HUES64 (cell line): ENCODE measurements at regions not wholly inside any gene's neighbourhood (a gene's known extent, or its start where the extent isn't known, plus 50 kb on each side); places are given as distances from the start of the nearest gene placed in this dataset.
"Not testable (repeated sequence)": the region's sequence is repeated elsewhere in the genome, so short reads cannot be mapped to it uniquely, and the experiment has no call there.

Experiments used
- H3K27ac ChIP-seq: 2 replicates; pipeline ENCODE4 v1.7.0; 2013; ENCODE audit warnings: low read depth, low read length, inconsistent platforms
- H3K27me3 ChIP-seq: 2 replicates; pipeline ENCODE4 v1.6.1; 2013; ENCODE audit warnings: mild to moderate bottlenecking, low read length; ENCODE audit not compliant: insufficient read depth
- H3K36me3 ChIP-seq: 2 replicates; pipeline ENCODE4 v1.6.1; 2013; ENCODE audit warnings: mild to moderate bottlenecking, low read length; ENCODE audit not compliant: insufficient read depth
- H3K4me1 ChIP-seq: 2 replicates; pipeline ENCODE4 v1.6.1; 2013; ENCODE audit warnings: mild to moderate bottlenecking, low read length, moderate library complexity; ENCODE audit not compliant: insufficient read depth
- H3K4me3 ChIP-seq: 2 replicates; pipeline ENCODE4 v1.5.1; 2013; ENCODE audit warnings: mild to moderate bottlenecking, low read length, moderate library complexity
- H3K9ac ChIP-seq: 2 replicates; pipeline ENCODE4 v1.6.1; 2013; ENCODE audit warnings: mild to moderate bottlenecking, low read depth, low read length
- H3K9me3 ChIP-seq: 2 replicates; pipeline ENCODE4 v1.6.1; 2013; ENCODE audit warnings: low read depth, low read length; ENCODE audit not compliant: insufficient read depth
- WGBS: fragments of 150-250, 120-280 bp; methylation state at CpG from one replicate; pipeline ENCODE4 v1.1.7; 2013; ENCODE audit warnings: missing lambda C conversion rate; 5-methylcytosine and 5-hydroxymethylcytosine counted together

DNA sequence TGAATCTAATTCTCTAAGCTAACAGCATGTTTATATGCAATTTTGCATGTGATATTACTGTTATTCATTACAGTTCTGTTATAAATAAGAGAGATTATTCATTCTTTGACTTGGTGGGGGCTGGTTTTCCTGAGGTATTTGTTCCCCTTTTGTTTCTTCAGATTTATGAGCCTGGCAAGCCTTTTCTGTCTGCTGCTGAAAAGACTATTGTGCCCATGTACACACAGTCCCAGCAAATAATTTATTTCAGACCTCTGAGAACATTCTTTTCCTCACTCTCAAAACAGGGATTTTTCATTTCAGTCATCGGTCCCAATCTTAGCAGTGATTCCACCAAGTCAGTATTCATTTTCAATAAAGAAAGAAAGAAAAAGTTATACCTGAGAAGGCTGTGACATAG, 716.8 kb downstream of the NSUN3 start:
- no CpG with 5 or more reads among the region's 1 CpG for WGBS
- H3K4me1 ChIP-seq = no peaks in the 10 kb centered on the region
- H3K4me3 ChIP-seq = no peak overlapping the region
- H3K9me3 ChIP-seq = no peaks in the 10 kb centered on the region
- H3K27ac ChIP-seq = no peak overlapping the region
- H3K9ac ChIP-seq = no peak overlapping the region
- H3K27me3 ChIP-seq = no peaks in the 10 kb centered on the region
- H3K36me3 ChIP-seq = no peaks in the 10 kb centered on the region

DNA sequence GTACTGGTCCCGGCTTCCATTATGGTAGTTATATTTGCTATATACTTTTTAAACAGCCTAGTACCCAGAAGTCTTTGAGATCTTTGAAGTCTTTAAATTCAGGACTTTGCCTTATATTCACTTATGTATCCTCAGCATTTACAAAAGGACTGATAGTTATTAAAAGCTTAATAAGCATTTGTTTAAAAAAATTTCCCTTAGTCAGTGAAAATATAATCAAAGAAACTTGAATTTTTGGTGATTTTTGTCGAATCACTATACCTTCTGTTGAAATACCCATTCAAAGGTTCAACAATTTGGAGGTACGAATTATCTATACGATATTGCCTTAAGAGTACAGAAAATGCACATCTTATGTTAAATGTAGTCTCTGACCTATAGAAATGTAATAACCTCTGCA, 721.4 kb downstream of the NSUN3 start:
- H3K4me3 ChIP-seq = no peak overlapping the region
- no peaks in the 10 kb centered on the region for H3K9me3 ChIP-seq
- no peaks in the 10 kb centered on the region for H3K36me3 ChIP-seq
- H3K27ac ChIP-seq = no peak overlapping the region
- 93% methylated on average over 3 of the region's 4 CpGs for WGBS
- no peaks in the 10 kb centered on the region for H3K27me3 ChIP-seq
- H3K4me1 ChIP-seq = no peaks in the 10 kb centered on the region
- no peak overlapping the region for H3K9ac ChIP-seq

DNA sequence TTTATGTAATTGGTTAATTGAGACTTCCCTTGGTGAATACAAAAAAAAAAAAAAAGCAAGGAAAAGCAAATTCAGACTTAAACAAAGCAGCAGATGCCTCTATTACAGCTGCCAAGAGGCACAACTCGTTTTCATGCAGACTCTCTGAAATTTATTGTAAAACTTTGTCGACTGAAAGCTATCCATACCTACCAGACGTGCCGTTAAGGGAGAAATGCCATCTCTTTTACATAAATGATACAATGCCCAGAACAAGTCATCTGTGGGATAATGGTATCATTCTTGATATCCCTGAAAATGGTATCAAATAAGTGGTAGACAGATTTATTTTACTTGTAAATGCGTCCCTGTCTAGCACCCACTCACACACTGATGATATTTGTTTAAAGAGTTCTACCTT, 724.2 kb downstream of the NSUN3 start:
- H3K9ac ChIP-seq = no peak overlapping the region

DNA sequence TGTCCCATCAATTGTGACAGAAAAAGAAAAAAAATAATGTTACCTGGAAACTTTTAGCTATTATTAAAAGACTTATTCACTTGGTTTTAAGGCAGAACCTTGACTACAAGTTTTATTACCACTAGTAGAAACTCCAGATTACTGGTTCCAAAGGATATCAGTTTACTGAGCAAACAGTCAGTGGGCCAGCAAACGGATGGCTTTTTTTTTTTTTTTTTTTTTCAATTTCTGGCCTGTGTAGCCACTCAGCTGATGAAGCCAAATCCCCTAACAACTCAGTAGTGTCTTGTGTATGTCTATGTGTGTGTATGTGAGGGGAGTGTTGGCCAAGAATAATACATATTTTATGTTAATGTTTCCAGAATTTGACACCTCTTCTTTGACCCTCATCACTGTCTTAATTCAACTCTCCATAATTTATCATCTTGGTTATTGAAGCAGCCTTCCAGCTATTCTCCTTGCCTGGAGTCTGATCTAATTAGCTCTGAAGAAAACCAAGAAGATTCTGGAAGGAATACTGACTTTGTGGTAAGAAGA, 724.9 kb downstream of the NSUN3 start:
- Histone ChIP-seq H3K4me3 (no peak overlapping the region), H3K9ac (no peak overlapping the region), H3K36me3 (no peaks in the 10 kb centered on the region), H3K27ac (no peak overlapping the region), H3K4me1 (no peaks in the 10 kb centered on the region), H3K27me3 (no peaks in the 10 kb centered on the region), H3K9me3 (no peaks in the 10 kb centered on the region)
- WGBS = 100% methylated on average over 1 of the region's 1 CpG

More for the DNA sequence above, 724.2 kb downstream of the NSUN3 start:
- no peaks in the 10 kb centered on the region for H3K36me3 ChIP-seq
- H3K27me3 ChIP-seq = no peaks in the 10 kb centered on the region
- no peaks in the 10 kb centered on the region for H3K4me1 ChIP-seq
- H3K4me3 ChIP-seq = no peak overlapping the region
- 95% methylated on average over 5 of the region's 5 CpGs for WGBS
- H3K27ac ChIP-seq = no peak overlapping the region
- H3K9me3 ChIP-seq = no peaks in the 10 kb centered on the region

DNA sequence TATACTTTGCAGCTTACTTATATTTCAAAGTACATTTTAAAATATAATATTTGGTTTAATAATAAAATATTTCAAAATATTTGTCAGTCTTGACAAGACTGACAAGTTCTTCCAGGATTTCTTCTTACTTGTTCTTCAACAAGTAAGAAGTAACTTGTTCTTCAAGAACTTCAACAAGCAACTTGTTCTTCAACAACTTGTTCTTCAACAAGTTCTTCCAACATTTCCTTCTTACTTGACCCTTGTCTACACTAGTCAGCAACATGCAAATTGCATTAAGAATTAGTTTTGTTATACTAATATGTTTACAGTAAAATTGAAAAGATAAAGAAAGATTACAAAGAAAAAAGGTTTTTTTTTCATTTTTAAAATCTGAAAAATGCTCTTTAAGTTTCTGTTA, 731.7 kb downstream of the NSUN3 start:
- H3K4me1 ChIP-seq = no peaks in the 10 kb centered on the region
- H3K4me3 ChIP-seq = no peak overlapping the region
- H3K36me3 ChIP-seq = no peaks in the 10 kb centered on the region
- H3K27me3 ChIP-seq = no peaks in the 10 kb centered on the region
- H3K9ac ChIP-seq = no peak overlapping the region
- H3K9me3 ChIP-seq = no peaks in the 10 kb centered on the region
- H3K27ac ChIP-seq = no peak overlapping the region

DNA sequence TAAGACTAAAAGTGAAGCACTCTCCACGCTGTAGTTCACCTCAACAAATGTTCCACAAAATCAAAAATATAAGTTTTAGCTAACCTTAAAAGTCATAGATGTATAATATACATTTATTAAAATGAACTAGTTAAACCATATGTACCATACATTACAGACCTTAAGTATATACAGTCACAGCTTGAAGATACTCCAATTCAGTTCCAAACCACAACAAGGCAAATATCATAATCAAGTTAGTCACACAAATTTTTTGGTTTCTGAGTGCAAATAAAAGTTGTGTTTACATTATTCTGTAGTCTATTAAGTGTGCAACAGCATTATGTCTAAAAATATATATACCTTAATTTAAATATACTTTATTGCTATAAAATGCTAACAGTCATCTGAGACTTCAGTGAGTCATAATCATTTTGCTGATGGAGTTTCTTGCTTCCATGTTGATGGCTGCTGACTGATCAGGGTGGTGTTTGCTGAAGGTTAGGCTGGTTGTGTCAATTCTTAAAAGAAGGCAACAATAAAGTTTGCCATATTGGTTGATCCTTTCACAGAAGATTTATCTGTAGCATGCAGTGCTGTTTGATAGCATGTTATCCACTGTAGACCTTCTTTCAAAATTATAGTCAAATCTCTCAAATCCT, 736.7 kb downstream of the NSUN3 start:
- Histone ChIP-seq H3K27me3 (no peaks in the 10 kb centered on the region), H3K36me3 (no peaks in the 10 kb centered on the region), H3K9ac (no peak overlapping the region), H3K27ac (no peak overlapping the region), H3K4me3 (no peak overlapping the region), H3K9me3 (no peaks in the 10 kb centered on the region), H3K4me1 (no peaks in the 10 kb centered on the region)
- 100% methylated on average over 1 of the region's 1 CpG for WGBS

DNA sequence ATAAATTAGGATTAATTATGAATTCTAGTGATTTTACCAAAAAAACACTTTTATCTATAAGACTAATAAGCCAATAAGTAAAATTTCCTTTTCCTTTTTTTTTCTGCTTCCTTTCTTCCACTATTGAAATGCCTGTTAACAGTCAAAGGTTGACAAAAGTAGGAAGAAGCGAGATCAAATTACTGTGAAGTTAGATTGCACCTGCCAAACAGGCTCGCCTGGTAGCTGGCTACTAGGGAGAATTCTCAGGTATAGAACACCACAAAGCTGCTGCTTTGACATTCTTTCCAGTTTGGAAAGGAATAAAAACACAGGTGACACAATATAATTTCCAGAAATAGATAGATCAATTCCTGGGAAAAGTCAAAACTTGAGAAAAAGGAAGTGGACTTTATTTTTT, 749.0 kb downstream of the NSUN3 start:
- 82% methylated on average over 2 of the region's 2 CpGs for WGBS
- Histone ChIP-seq H3K36me3 (no peaks in the 10 kb centered on the region), H3K27me3 (no peaks in the 10 kb centered on the region), H3K9ac (no peak overlapping the region), H3K4me1 (peaks cover 4% of the 10 kb centered on the region; the same call in 1 of the 2 replicates), H3K4me3 (no peak overlapping the region), H3K9me3 (no peaks in the 10 kb centered on the region), H3K27ac (no peak overlapping the region)

DNA sequence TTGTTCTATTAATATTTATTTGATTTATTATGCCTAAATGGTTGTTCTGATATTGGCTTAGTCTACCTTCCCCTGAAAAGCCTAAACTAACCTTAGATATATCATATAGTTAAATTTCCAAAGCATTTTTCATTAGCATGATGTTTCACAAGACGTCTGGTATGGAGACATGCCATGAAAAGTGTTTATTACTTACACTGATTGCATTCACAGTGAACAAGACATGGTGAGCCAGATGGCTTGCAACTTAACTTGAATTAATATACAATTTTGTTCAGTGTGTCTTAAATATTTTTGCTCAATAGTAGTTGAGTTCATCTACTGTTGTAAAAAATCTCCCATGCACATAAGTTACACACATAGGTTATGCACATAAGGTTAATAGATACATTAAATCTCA, 758.4 kb downstream of the NSUN3 start:
- Histone ChIP-seq H3K4me3 (no peak overlapping the region), H3K4me1 (no peaks in the 10 kb centered on the region), H3K27ac (no peak overlapping the region), H3K9ac (no peak overlapping the region), H3K36me3 (no peaks in the 10 kb centered on the region), H3K27me3 (no peaks in the 10 kb centered on the region), H3K9me3 (no peaks in the 10 kb centered on the region)
- no CpG with 5 or more reads among the region's 1 CpG for WGBS

DNA sequence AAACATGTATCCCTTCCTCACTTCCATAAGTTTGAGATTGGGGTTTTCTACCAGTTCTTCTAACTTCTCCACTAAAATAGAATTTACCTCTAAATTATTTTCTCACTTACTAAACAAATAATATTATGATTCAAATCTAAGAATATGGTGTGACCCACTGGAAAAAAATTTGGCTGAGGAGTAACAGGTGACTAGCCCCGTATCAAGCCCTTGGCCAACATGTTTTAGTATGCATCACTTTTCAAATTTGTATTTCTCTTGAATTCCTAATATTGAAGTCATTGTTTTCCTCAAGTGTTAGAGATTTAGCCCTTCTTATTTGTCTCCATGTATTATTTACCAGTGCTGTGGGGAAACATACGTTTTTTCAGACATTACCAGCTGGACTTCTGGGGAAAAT, 759.4 kb downstream of the NSUN3 start:
- H3K9ac ChIP-seq = no peak overlapping the region
- H3K4me1 ChIP-seq = no peaks in the 10 kb centered on the region
- no peaks in the 10 kb centered on the region for H3K27me3 ChIP-seq
- no peaks in the 10 kb centered on the region for H3K36me3 ChIP-seq
- no peak overlapping the region for H3K4me3 ChIP-seq
- H3K27ac ChIP-seq = no peak overlapping the region
- no peaks in the 10 kb centered on the region for H3K9me3 ChIP-seq
- WGBS = 85% methylated on average over 2 of the region's 2 CpGs

DNA sequence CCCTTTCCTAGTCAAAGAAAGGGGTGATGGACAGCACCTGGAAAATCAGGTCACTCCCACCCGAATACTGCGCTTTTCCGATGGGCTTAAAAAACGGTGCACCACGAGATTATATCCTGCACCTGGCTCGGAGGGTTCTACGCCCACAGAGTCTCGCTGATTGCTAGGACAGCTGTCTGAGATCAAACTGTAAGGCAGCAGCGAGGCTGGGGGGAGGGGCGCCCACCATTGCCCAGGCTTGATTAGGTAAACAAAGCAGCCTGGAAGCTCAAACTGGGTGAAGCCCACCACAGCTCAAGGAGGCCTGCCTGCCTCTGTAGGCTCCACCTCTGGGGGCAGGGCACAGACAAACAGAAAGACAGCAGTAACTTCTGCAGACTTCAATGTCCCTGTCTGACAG, 783.4 kb downstream of the NSUN3 start:
- not testable (repeated sequence) for H3K27me3 ChIP-seq, H3K27ac ChIP-seq, H3K9me3 ChIP-seq, H3K36me3 ChIP-seq, H3K9ac ChIP-seq, H3K4me1 ChIP-seq, H3K4me3 ChIP-seq
- WGBS = 90% methylated on average over 10 of the region's 10 CpGs

DNA sequence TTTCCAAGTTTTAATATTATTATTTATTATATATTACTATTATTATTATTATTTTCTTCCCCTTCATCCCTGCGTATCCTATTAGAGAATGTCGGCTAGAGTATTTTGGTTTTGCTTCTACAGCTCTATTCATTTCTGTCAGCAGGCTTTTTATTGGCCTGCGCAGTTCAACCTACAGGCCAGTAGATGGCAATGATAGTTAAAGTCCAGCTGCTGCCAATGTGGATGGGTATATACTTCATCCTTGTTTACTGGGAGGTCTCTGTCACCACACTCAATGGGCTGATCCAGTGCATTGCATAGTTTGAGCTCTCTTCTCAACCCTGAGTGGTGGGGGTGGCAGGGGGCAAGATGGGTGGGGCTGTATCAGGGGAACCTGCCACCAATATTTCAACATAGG, 799.8 kb downstream of the NSUN3 start:
- no peaks in the 10 kb centered on the region for H3K27me3 ChIP-seq
- H3K4me1 ChIP-seq = no peaks in the 10 kb centered on the region
- no peak overlapping the region for H3K4me3 ChIP-seq
- 92% methylated on average over 2 of the region's 3 CpGs for WGBS
- H3K36me3 ChIP-seq = no peaks in the 10 kb centered on the region
- peaks cover 56% of the 10 kb centered on the region for H3K9me3 ChIP-seq
- H3K9ac ChIP-seq = no peak overlapping the region
- H3K27ac ChIP-seq = no peak overlapping the region

DNA sequence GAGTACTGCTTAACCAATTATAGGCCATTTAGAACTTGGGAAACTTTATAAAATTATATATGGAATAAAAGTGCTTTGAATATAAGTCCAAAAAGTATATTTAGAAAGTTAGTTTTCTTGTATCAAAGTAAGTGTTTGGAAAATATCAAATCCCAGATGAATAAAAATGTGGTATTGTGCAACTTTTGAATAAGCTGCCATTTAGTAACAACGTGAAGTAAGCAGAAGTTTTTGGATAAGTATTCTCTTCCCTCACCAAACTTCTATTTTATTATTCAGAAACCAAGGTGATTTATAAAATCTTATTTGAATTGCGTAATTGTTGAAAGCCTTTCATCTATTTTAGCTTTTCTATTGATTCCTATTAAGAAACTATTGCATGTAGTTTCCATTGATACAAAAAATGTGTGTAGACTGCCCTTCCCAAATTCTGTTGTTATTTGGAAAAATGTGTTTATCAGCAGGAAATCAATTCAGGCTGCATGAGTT, 806.2 kb downstream of the NSUN3 start:
- H3K27ac ChIP-seq = no peak overlapping the region
- H3K4me3 ChIP-seq = no peak overlapping the region
- H3K4me1 ChIP-seq = no peaks in the 10 kb centered on the region
- no peaks in the 10 kb centered on the region for H3K36me3 ChIP-seq
- WGBS = no CpG with 5 or more reads among the region's 2 CpGs
- no peaks in the 10 kb centered on the region for H3K27me3 ChIP-seq
- peaks cover 15% of the 10 kb centered on the region for H3K9me3 ChIP-seq
- H3K9ac ChIP-seq = no peak overlapping the region
